Stomach (tissue), 8 donors: ENCODE measurements at regions not wholly inside any gene's neighbourhood (a gene's known extent, or its start where the extent isn't known, plus 50 kb on each side); places are given as distances from the start of the nearest gene placed in this dataset.

Source experiments
- DNase-seq, 2 donors: peaks; one replicate each; pipeline versions ENCODE4 v3.0.0 to v3.0.0-alpha.2; 2013 to 2019
- H3K27ac ChIP-seq, 5 donors: fragments of 200-600 bp in 4 of 5; sonication (generic) in 4 of 5; one replicate each; pipeline ENCODE4 v1.5.1; 2013 to 2019; ENCODE audit warnings: mild to moderate bottlenecking in 1 of 5, moderate library complexity in 1 of 5
- H3K27me3 ChIP-seq, 3 donors: fragments of 200-600 bp; sonication (generic); one replicate each; pipeline ENCODE4 v1.5.1; 2017 to 2019; ENCODE audit warnings: mixed run types in 1 of 3
- H3K36me3 ChIP-seq, 4 donors: fragments of 200-600 bp; sonication (generic); 1 replicate in 3 of 4; 2 replicates in 1 of 4; pipeline ENCODE4 v1.5.1; 2016 to 2019
- H3K4me1 ChIP-seq, 4 donors: fragments of 200-600 bp; sonication (generic); one replicate each; pipeline ENCODE4 v1.5.1; 2016 to 2019
- H3K4me3 ChIP-seq, 4 donors: fragments of 200-600 bp; sonication (generic) in 3 of 4; one replicate each; pipeline ENCODE4 v1.5.1; 2016 to 2019; ENCODE audit warnings: mild to moderate bottlenecking in 1 of 4
- H3K9me3 ChIP-seq, 4 donors: fragments of 200-600 bp; sonication (generic); one replicate each; pipeline ENCODE4 v1.5.1; 2016 to 2019
- CTCF ChIP-seq, 7 experiments: fragments of 450-650 bp in 4 of 7; fragments of 200-600 bp in 3 of 7; sonication (generic) in 3 of 7; IDR thresholded peaks; one replicate each; pipeline ENCODE4 v1.5.1; 2016 to 2019; ENCODE audit warnings: antibody characterized with exemption in 7 of 7, control low read depth in 2 of 7, mild to moderate bottlenecking in 1 of 7
- EP300 ChIP-seq: sonication (generic); formaldehyde crosslinking; IDR thresholded peaks from one replicate; pipeline ENCODE4 v1.6.1; 2017; ENCODE audit warnings: antibody characterized with exemption
- POLR2A ChIP-seq, 4 donors: fragments of 450-650 bp; IDR thresholded peaks; one replicate each; pipeline ENCODE4 v1.6.1; 2016; ENCODE audit warnings: antibody characterized with exemption in 4 of 4, control low read depth in 2 of 4, mild to moderate bottlenecking in 1 of 4, moderate library complexity in 1 of 4
- POLR2AphosphoS5 ChIP-seq, 3 donors: sonication (generic); formaldehyde crosslinking; IDR thresholded peaks; one replicate each; pipeline ENCODE4 v1.6.1; 2016; ENCODE audit warnings: antibody characterized with exemption in 3 of 3
- WGBS, 5 donors: extraction: QIAGEN DNeasy Blood & Tissue Kit in 3 of 5; methylation state at CpG; one replicate each; pipeline versions ENCODE4 v1.1.5 to v1.1.7; 2013 to 2018; 5-methylcytosine and 5-hydroxymethylcytosine counted together
- intact Hi-C: fragments of 100-400 bp; cut with DNase I; formaldehyde crosslinking; loops from one replicate; pipeline ENCODE4 v1.15.1; 2023; ENCODE audit warnings: low total_unique reads
- donor health status: healthy with polysubstance abuse.
- donor health status: Bipolar disorder and iron deficiency.
- donor health status: healthy.

GRCh38 chr12:30111719-30112118 lies 328.0 kb upstream of the TMTC1 start:
- 70 to 89% (median 79%) methylated on average over 2 of the region's 2 CpGs for WGBS, 5 donors

GRCh38 chr12:30110958-30111586 lies 327.3 kb upstream of the TMTC1 start:
- WGBS, 5 donors: 82 to 90% (median 88%) methylated on average over 6 of the region's 6 CpGs
- H3K4me1 ChIP-seq: no peaks in the 10 kb centered on the region
- no peaks in the 10 kb centered on the region for H3K36me3 ChIP-seq
- H3K9me3 ChIP-seq: peaks cover 0 to 4% (median 0%) of the 10 kb centered on the region in 4 donors
- H3K27me3 ChIP-seq: no peaks in the 10 kb centered on the region
- intact Hi-C loops: no loop called here
- H3K27ac ChIP-seq: no peak overlapping the region
- TF ChIP-seq EP300: no peak
- TF ChIP-seq CTCF (IDR thresholded peaks at IDR 0.05): no peak
- TF ChIP-seq POLR2A (IDR thresholded peaks at IDR 0.05): no peak
- no peak for TF ChIP-seq POLR2AphosphoS5 (IDR thresholded peaks at IDR 0.05)
- no peak for DNase-seq
- H3K4me3 ChIP-seq: no peak overlapping the region

More at GRCh38 chr12:30111719-30112118, 328.0 kb upstream of the TMTC1 start:
- H3K27ac ChIP-seq: no peak overlapping the region
- no peak for DNase-seq
- TF ChIP-seq POLR2A (IDR thresholded peaks at IDR 0.05) (no peak), CTCF (IDR thresholded peaks at IDR 0.05) (no peak), EP300 (no peak), POLR2AphosphoS5 (IDR thresholded peaks at IDR 0.05) (no peak)
- no peaks in the 10 kb centered on the region for H3K27me3 ChIP-seq
- peaks cover 0 to 4% (median 0%) of the 10 kb centered on the region in 4 donors for H3K9me3 ChIP-seq
- H3K4me3 ChIP-seq: no peak overlapping the region
- no peaks in the 10 kb centered on the region for H3K36me3 ChIP-seq
- intact Hi-C loops: no loop called here
- H3K4me1 ChIP-seq: no peaks in the 10 kb centered on the region

GRCh38 chr12:30110498-30110897 lies 326.8 kb upstream of the TMTC1 start:
- TF ChIP-seq POLR2AphosphoS5 (IDR thresholded peaks at IDR 0.05): no peak
- TF ChIP-seq CTCF (IDR thresholded peaks at IDR 0.05): no peak
- TF ChIP-seq EP300: no peak
- no peak for TF ChIP-seq POLR2A (IDR thresholded peaks at IDR 0.05)
- H3K4me3 ChIP-seq: no peak overlapping the region
- no peak overlapping the region for H3K27ac ChIP-seq
- H3K9me3 ChIP-seq: peaks cover 0 to 4% (median 0%) of the 10 kb centered on the region in 4 donors
- DNase-seq: no peak
- no peaks in the 10 kb centered on the region for H3K4me1 ChIP-seq
- H3K27me3 ChIP-seq: no peaks in the 10 kb centered on the region
- WGBS, 5 donors: 77 to 96% (median 92%) methylated on average over 13 to 22 of the region's 22 CpGs
- no peaks in the 10 kb centered on the region for H3K36me3 ChIP-seq
- intact Hi-C loops: no loop called here

GRCh38 chr12:30108666-30109065 lies 324.9 kb upstream of the TMTC1 start:
- TF ChIP-seq POLR2AphosphoS5 (IDR thresholded peaks at IDR 0.05): no peak
- TF ChIP-seq CTCF (IDR thresholded peaks at IDR 0.05): no peak
- TF ChIP-seq EP300: no peak
- no peak for TF ChIP-seq POLR2A (IDR thresholded peaks at IDR 0.05)
- H3K36me3 ChIP-seq: no peaks in the 10 kb centered on the region
- H3K4me3 ChIP-seq: no peak overlapping the region
- no peaks in the 10 kb centered on the region for H3K27me3 ChIP-seq
- H3K9me3 ChIP-seq: peaks cover 0 to 4% (median 0%) of the 10 kb centered on the region in 4 donors
- intact Hi-C loops: no loop called here
- DNase-seq: no peak
- no peak overlapping the region for H3K27ac ChIP-seq
- WGBS, 5 donors: 75 to 98% (median 94%) methylated on average over 2 of the region's 2 CpGs
- no peaks in the 10 kb centered on the region for H3K4me1 ChIP-seq
